Panc1 (cell line): ENCODE measurements at regions not wholly inside any gene's neighbourhood (a gene's known extent, or its start where the extent isn't known, plus 50 kb on each side); places are given as distances from the start of the nearest gene placed in this dataset.

ENCODE experiments used
- ATAC-seq: fragments of 200-7000 bp; cut with Tn5 transposase; 2 replicates; pipeline ENCODE4 v1.9.1; 2020; ENCODE audit warnings: mild to moderate bottlenecking, moderate library complexity
- BruUV-seq: library from RNA; stranded (reverse); fragments of 400-500 nt; replicated peaks from 2 replicates; lab custom pipeline; 2021; lab: Mats Ljungman, UMichigan
- CTCF ChIA-PET: fragments of 300-600 bp; sonication (Branson Sonifier 250); formaldehyde crosslinking; loops from one replicate; lab custom pipeline; 2022; ENCODE audit warnings: antibody characterized with exemption; lab: Charles Lee
- POLR2A ChIA-PET: fragments of 300-600 bp; sonication (Branson Sonifier 250); formaldehyde crosslinking; loops from one replicate; lab custom pipeline; 2022; ENCODE audit warnings: antibody characterized with exemption; lab: Charles Lee
- DNase-seq: peaks from one replicate; pipeline ENCODE4 v3.0.0-alpha.2; 2010; ENCODE audit warnings: low read depth, low spot score
- H3K27ac ChIP-seq: 2 replicates; pipeline ENCODE4 v1.5.1; 2011; ENCODE audit warnings: mild to moderate bottlenecking, low read length, inconsistent platforms
- H3K27me3 ChIP-seq: fragments of 200-500 bp; sonication (Bioruptor generic); 2 replicates; pipeline ENCODE4 v1.6.0; 2014; ENCODE audit warnings: low read length, inconsistent platforms; ENCODE audit not compliant: control insufficient read depth, insufficient read depth
- H3K36me3 ChIP-seq: fragments of 200-500 bp; sonication (Bioruptor generic); 2 replicates; pipeline ENCODE4 v1.5.1; 2014; ENCODE audit warnings: inconsistent platforms, mild to moderate bottlenecking, low read length, moderate library complexity; ENCODE audit not compliant: control insufficient read depth, insufficient read depth
- H3K4me1 ChIP-seq: 2 replicates; pipeline ENCODE4 v1.5.1; 2011; ENCODE audit warnings: inconsistent platforms, mild to moderate bottlenecking, low read length, moderate library complexity; ENCODE audit not compliant: control insufficient read depth, insufficient read depth
- H3K4me3 ChIP-seq, 2 experiments: 2 replicates each; pipeline ENCODE4 v1.5.1; 2011 to 2012; ENCODE audit warnings: low read depth in 2 of 2, low read length in 2 of 2, mild to moderate bottlenecking in 2 of 2, inconsistent platforms in 1 of 2, moderate library complexity in 1 of 2
- H3K9me3 ChIP-seq: fragments of 200-500 bp; sonication (Bioruptor generic); 2 replicates; pipeline ENCODE4 v1.5.1; 2014; ENCODE audit warnings: low read depth, mild to moderate bottlenecking, inconsistent platforms, low read length, moderate library complexity; ENCODE audit not compliant: control insufficient read depth, insufficient read depth
- CTCF ChIP-seq: fragments of 450-650 bp; IDR thresholded peaks from 2 replicates; pipeline ENCODE4 v1.5.1; 2017; ENCODE audit warnings: mild to moderate bottlenecking
- POLR2AphosphoS5 ChIP-seq: IDR thresholded peaks from 2 replicates; pipeline ENCODE4 v1.6.1; 2012; ENCODE audit warnings: mild to moderate bottlenecking, low read depth, low read length, moderate library complexity
- REST ChIP-seq, 2 experiments: IDR thresholded peaks; 2 replicates each; pipeline ENCODE4 v1.6.1; 2011 to 2012; ENCODE audit warnings: low read depth in 2 of 2, control low read depth in 1 of 2, low read length in 1 of 2, mild to moderate bottlenecking in 1 of 2, moderate library complexity in 1 of 2; ENCODE audit not compliant: insufficient read depth in 1 of 2
- SIN3A ChIP-seq: IDR thresholded peaks from 2 replicates; pipeline ENCODE4 v1.6.1; 2012; ENCODE audit warnings: low read depth, mild to moderate bottlenecking, low read length, moderate library complexity, borderline replicate concordance; ENCODE audit not compliant: insufficient read depth
- TCF7L2 ChIP-seq: IDR thresholded peaks from 2 replicates; pipeline ENCODE4 v1.6.1; 2011; ENCODE audit warnings: mild to moderate bottlenecking, low read depth, low read length, inconsistent platforms
- in situ Hi-C: cut with HindIII; loops from 2 replicates; pipeline ENCODE4 v1.10.0; 2016; ENCODE audit warnings: low sequenced_read_pairs, low pct_unique_long_range_greater_than_20kb
- intact Hi-C: fragments of 100-400 bp; cut with micrococcal nuclease; formaldehyde crosslinking; loops from one replicate; pipeline ENCODE4 v1.10.0; 2022; ENCODE audit not compliant: unreplicated experiment

GRCh38 chr7:24018331-24018730 lies 265.7 kb upstream of the NPY start:
- DNase-seq: no peak
- intact Hi-C loops: no loop called here
- Histone ChIP-seq H3K36me3 (no peaks in the 10 kb centered on the region), H3K4me3 (no peak overlapping the region), H3K27ac (no peak overlapping the region), H3K9me3 (no peaks in the 10 kb centered on the region), H3K4me1 (no peaks in the 10 kb centered on the region), H3K27me3 (no peaks in the 10 kb centered on the region)
- ChIA-PET CTCF (no interaction called here), POLR2A (no interaction called here)
- ATAC-seq: no peak
- no peak for TF ChIP-seq REST (IDR thresholded peaks at IDR 0.05; ENCODE audit: insufficient read depth in 1 of 2, low read depth in 2 of 2, low read length in 1 of 2)
- no peak for TF ChIP-seq POLR2AphosphoS5
- no peak for TF ChIP-seq TCF7L2
- TF ChIP-seq SIN3A: no peak
- TF ChIP-seq CTCF: no peak
- no TSS peak for BruUV-seq
- in situ Hi-C loops: no loop called here

DNA sequence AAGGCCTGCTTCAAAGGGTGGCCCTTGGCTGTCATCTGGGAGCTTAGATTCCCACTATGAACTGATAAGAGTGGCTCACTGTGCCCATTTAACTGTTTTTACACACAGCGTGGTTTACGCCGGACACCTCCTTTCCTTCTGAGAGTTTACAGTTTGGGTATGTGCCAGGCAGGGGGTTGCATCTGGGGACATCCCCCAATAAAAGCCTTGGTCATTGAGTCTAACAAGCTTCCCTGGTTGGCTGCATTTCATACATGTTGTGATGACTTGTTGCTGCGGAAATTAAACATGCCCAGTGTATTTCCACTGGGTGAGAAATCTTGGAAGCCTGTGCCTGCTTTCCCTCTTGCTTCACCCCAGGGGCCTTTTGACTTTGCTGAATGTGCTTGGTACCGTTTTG lies 264.1 kb upstream of the NPY start:
- POLR2A ChIA-PET: no interaction called here
- CTCF ChIA-PET: no interaction called here
- no peaks in the 10 kb centered on the region for H3K9me3 ChIP-seq
- no peak for TF ChIP-seq TCF7L2
- H3K4me3 ChIP-seq: no peak overlapping the region
- intact Hi-C loops: no loop called here
- DNase-seq (no peak), ATAC-seq (no peak)
- no peaks in the 10 kb centered on the region for H3K36me3 ChIP-seq
- in situ Hi-C loops: no loop called here
- no peaks in the 10 kb centered on the region for H3K4me1 ChIP-seq
- no peaks in the 10 kb centered on the region for H3K27me3 ChIP-seq
- no peak overlapping the region for H3K27ac ChIP-seq
- no TSS peak for BruUV-seq

DNA sequence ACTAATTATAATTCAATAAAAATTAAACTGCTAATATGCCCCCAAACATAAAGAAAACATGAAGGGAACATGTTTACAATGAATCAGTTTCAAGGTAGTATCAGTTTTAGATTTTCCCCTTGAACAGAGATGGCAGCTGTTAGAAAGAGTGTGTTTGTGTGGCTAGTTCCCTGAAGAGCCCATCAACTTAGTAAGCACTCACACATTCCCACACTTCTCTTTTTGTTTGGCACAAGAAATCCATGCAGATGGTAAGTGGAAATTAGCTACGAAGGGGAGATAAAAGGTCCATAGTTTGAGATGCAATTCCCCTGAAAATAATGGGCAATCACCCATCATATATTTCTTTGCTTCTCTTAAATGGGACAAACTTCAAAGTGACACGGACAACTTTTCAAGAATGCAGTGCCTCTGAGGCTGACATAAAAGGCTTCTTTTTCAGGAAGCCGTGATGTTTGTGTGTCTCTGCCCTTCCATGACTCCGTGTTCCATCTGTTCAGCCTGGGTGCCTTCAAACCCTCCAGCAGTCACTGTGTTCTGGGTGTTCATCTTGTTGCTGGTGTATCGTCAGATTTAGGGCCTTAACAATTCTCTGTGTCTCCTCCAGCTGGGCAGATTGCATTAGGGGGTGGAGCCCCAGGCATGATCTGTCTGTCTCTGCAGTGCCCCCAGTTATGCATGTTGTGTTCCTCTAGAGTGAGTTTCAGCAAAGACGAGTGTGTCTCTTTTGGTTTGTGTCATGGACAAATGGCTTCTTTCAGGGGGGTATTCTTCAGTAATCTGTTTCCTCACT lies 259.5 kb upstream of the NPY start:
- intact Hi-C loops (no loop called here), in situ Hi-C loops (no loop called here)
- POLR2A ChIA-PET: no interaction called here
- no TSS peak for BruUV-seq
- no peaks in the 10 kb centered on the region for H3K9me3 ChIP-seq
- no peaks in the 10 kb centered on the region for H3K4me1 ChIP-seq
- no peaks in the 10 kb centered on the region for H3K27me3 ChIP-seq
- no peak for TF ChIP-seq SIN3A
- no peak for TF ChIP-seq REST (IDR thresholded peaks at IDR 0.05; ENCODE audit: insufficient read depth in 1 of 2, low read depth in 2 of 2, low read length in 1 of 2)
- CTCF ChIA-PET: no interaction called here
- H3K4me3 ChIP-seq: no peak overlapping the region
- no peaks in the 10 kb centered on the region for H3K36me3 ChIP-seq
- H3K27ac ChIP-seq: no peak overlapping the region
- ATAC-seq (no peak), DNase-seq (no peak)
